ENCODE measurements at regions not wholly inside any gene's neighbourhood (a gene's known extent, or its start where the extent isn't known, plus 50 kb on each side); places are given as distances from the start of the nearest gene placed in this dataset.
A peak's percentile ranks its signal among the peaks of the same experiment; 100 is the strongest.

GRCh38 chr1:101431956-101432510 lies 195.2 kb downstream of the S1PR1 start:
- H3K4me1 Mint-ChIP-seq (ENCODE audit: unreplicated experiment) = peaks cover 7% of the 10 kb centered on the region
- no peak overlapping the region for H3K4me3 Mint-ChIP-seq
- no peak for DNase-seq (ENCODE audit: extremely low spot score, unreplicated experiment)
- H3K9me3 Mint-ChIP-seq = peaks cover 9% of the 10 kb centered on the region
- no peaks in the 10 kb centered on the region for H3K36me3 Mint-ChIP-seq
- no peaks in the 10 kb centered on the region for H3K27me3 Mint-ChIP-seq
- TF ChIP-seq CTCF (conservative IDR thresholded peaks at IDR 0.05) = no peak
- no peak overlapping the region for H3K27ac Mint-ChIP-seq

- H3K4me3 Mint-ChIP-seq = no peak overlapping the region
- H3K4me1 Mint-ChIP-seq (ENCODE audit: unreplicated experiment) = peaks cover 13% of the 10 kb centered on the region
Measured at GRCh38 chr1:101435831-101436511, 199.2 kb downstream of the S1PR1 start.

GRCh38 chr1:101437800-101438199 lies 201.0 kb downstream of the S1PR1 start:
- Mint-ChIP-seq H3K27me3 (peaks cover 4% of the 10 kb centered on the region), H3K4me1 (ENCODE audit: unreplicated experiment) (peaks cover 13% of the 10 kb centered on the region), H3K9me3 (no peaks in the 10 kb centered on the region), H3K27ac (no peak overlapping the region), H3K36me3 (no peaks in the 10 kb centered on the region), H3K4me3 (no peak overlapping the region)
- no peak for TF ChIP-seq CTCF (conservative IDR thresholded peaks at IDR 0.05)
- no peak for DNase-seq (ENCODE audit: extremely low spot score, unreplicated experiment)

More at GRCh38 chr1:101435831-101436511, 199.2 kb downstream of the S1PR1 start:
- no peak for DNase-seq (ENCODE audit: extremely low spot score, unreplicated experiment)
- no peak for TF ChIP-seq CTCF (conservative IDR thresholded peaks at IDR 0.05)
- H3K9me3 Mint-ChIP-seq = no peaks in the 10 kb centered on the region
- peaks cover 4% of the 10 kb centered on the region for H3K27me3 Mint-ChIP-seq
- no peaks in the 10 kb centered on the region for H3K36me3 Mint-ChIP-seq
- H3K27ac Mint-ChIP-seq = no peak overlapping the region

GRCh38 chr1:101438359-101438758 lies 201.5 kb downstream of the S1PR1 start:
- Mint-ChIP-seq H3K4me1 (ENCODE audit: unreplicated experiment) (peaks cover 13% of the 10 kb centered on the region), H3K36me3 (no peaks in the 10 kb centered on the region), H3K9me3 (no peaks in the 10 kb centered on the region), H3K4me3 (no peak overlapping the region), H3K27ac (no peak overlapping the region), H3K27me3 (peaks cover 4% of the 10 kb centered on the region)
- no peak for DNase-seq (ENCODE audit: extremely low spot score, unreplicated experiment)
- TF ChIP-seq CTCF (conservative IDR thresholded peaks at IDR 0.05) = peak; percentile 51

- no peak for TF ChIP-seq CTCF (conservative IDR thresholded peaks at IDR 0.05)
- Mint-ChIP-seq H3K27me3 (peaks cover 4% of the 10 kb centered on the region), H3K4me1 (ENCODE audit: unreplicated experiment) (peaks cover 17% of the 10 kb centered on the region), H3K27ac (no peak overlapping the region), H3K4me3 (no peak overlapping the region), H3K9me3 (no peaks in the 10 kb centered on the region), H3K36me3 (no peaks in the 10 kb centered on the region)
- DNase-seq (ENCODE audit: extremely low spot score, unreplicated experiment) = no peak
Measured at GRCh38 chr1:101440485-101440884, 203.7 kb downstream of the S1PR1 start.
